SK-N-SH (cell line): ENCODE measurements at regions not wholly inside any gene's neighbourhood (a gene's known extent, or its start where the extent isn't known, plus 50 kb on each side); places are given as distances from the start of the nearest gene placed in this dataset.

Experiments used
- CTCF ChIA-PET: fragments of 300-600, 350-600 bp; formaldehyde crosslinking; extraction: SDS; loops from one replicate; lab custom pipeline; 2021; lab: Yijun Ruan, JAX
- POLR2A ChIA-PET: fragments of 350-600 bp; sonication (Branson Sonifier 250); formaldehyde crosslinking; extraction: SDS; loops from one replicate; lab custom pipeline; 2020; ENCODE audit warnings: antibody characterized with exemption, inconsistent platforms; lab: Yijun Ruan, JAX
- DNase-seq: peaks from one replicate; pipeline ENCODE4 v3.0.0; 2012
- H2AFZ ChIP-seq: fragments of 200-600 bp; sonication (generic); 2 replicates; pipeline ENCODE4 v1.8.1; 2016; ENCODE audit warnings: antibody characterized with exemption, mild to moderate bottlenecking, low read depth
- H3F3A ChIP-seq: fragments of 200-600 bp; sonication (generic); replicated peaks from 2 replicates; pipeline ENCODE3; 2016; ENCODE audit warnings: antibody characterized with exemption, mild to moderate bottlenecking; ENCODE audit not compliant: insufficient read depth
- H3K27ac ChIP-seq, 2 experiments: fragments of 200-500 bp in 1 of 2; fragments of 200-600 bp in 1 of 2; sonication (Bioruptor generic) in 1 of 2; sonication (generic), shearing (Covaris generic) in 1 of 2; 2 replicates each; pipeline versions ENCODE4 v1.5.1 to v1.6.1; 2014 to 2016; ENCODE audit warnings: low read depth in 2 of 2, inconsistent platforms in 1 of 2, low read length in 1 of 2, mild to moderate bottlenecking in 1 of 2, mixed read lengths in 1 of 2
- H3K27me3 ChIP-seq: fragments of 200-600 bp; sonication (generic), shearing (Covaris generic); 2 replicates; pipeline ENCODE4 v1.6.1; 2016; ENCODE audit warnings: mixed run types; ENCODE audit not compliant: insufficient read depth
- H3K36me3 ChIP-seq, 2 experiments: fragments of 200-500 bp in 1 of 2; fragments of 200-600 bp in 1 of 2; sonication (Bioruptor generic) in 1 of 2; sonication (generic) in 1 of 2; replicated peaks in 1 of 2; 2 replicates each; pipeline versions ENCODE3 to v1.5.1; 2014 to 2016; ENCODE audit warnings: low read length in 1 of 2, mild to moderate bottlenecking in 1 of 2; ENCODE audit not compliant: insufficient read depth in 2 of 2, control insufficient read depth in 1 of 2
- H3K4me1 ChIP-seq, 2 experiments: fragments of 200-500 bp in 1 of 2; fragments of 200-600 bp in 1 of 2; sonication (Bioruptor generic) in 1 of 2; sonication (generic), shearing (Covaris generic) in 1 of 2; 2 replicates each; pipeline versions ENCODE4 v1.5.1 to v1.6.1; 2014 to 2016; ENCODE audit warnings: low read depth in 1 of 2, low read length in 1 of 2, mixed run types in 1 of 2; ENCODE audit not compliant: insufficient read depth in 2 of 2, control insufficient read depth in 1 of 2
- H3K4me2 ChIP-seq: fragments of 200-600 bp; sonication (generic), shearing (Covaris generic); 2 replicates; pipeline ENCODE4 v1.6.1; 2017; ENCODE audit warnings: mixed run types
- H3K4me3 ChIP-seq, 2 experiments: fragments of 200-500 bp in 1 of 2; fragments of 200-600 bp in 1 of 2; sonication (Bioruptor generic) in 1 of 2; sonication (generic), shearing (Covaris generic) in 1 of 2; 2 replicates each; pipeline versions ENCODE4 v1.5.1 to v1.8.1; 2014 to 2016; ENCODE audit warnings: low read depth in 2 of 2, inconsistent platforms in 1 of 2, low read length in 1 of 2, mild to moderate bottlenecking in 1 of 2, mixed read lengths in 1 of 2, moderate library complexity in 1 of 2
- H3K79me2 ChIP-seq: fragments of 200-600 bp; sonication (generic); 2 replicates; pipeline ENCODE4 v1.8.1; 2017; ENCODE audit warnings: mild to moderate bottlenecking; ENCODE audit not compliant: insufficient read depth
- H3K9ac ChIP-seq: fragments of 200-600 bp; sonication (generic); 2 replicates; pipeline ENCODE4 v1.6.1; 2017; ENCODE audit warnings: mixed run types
- H3K9me2 ChIP-seq: fragments of 200-600 bp; sonication (generic); 2 replicates; pipeline ENCODE4 v1.6.1; 2017; ENCODE audit warnings: mixed run types
- H3K9me3 ChIP-seq: fragments of 200-600 bp; sonication (generic); 2 replicates; pipeline ENCODE4 v1.6.1; 2017; ENCODE audit warnings: mixed run types, mild to moderate bottlenecking, moderate library complexity
- H4K20me1 ChIP-seq: fragments of 200-600 bp; sonication (generic); 2 replicates; pipeline ENCODE4 v1.6.1; 2017; ENCODE audit warnings: mild to moderate bottlenecking, mixed run types; ENCODE audit not compliant: insufficient read depth
- CHD2 ChIP-seq: fragments of 150-350 bp; IDR thresholded peaks from 2 replicates; pipeline ENCODE4 v1.6.1; 2018; ENCODE audit warnings: low read length; ENCODE audit not compliant: partially characterized antibody
- ELF1 ChIP-seq: IDR thresholded peaks from 2 replicates; pipeline ENCODE4 v1.4.0; 2012
- FOSL2 ChIP-seq: IDR thresholded peaks from 2 replicates; pipeline ENCODE4 v1.4.0; 2012; ENCODE audit warnings: low read depth, mild to moderate bottlenecking, moderate library complexity, borderline replicate concordance
- GATA2 ChIP-seq: sonication (generic); formaldehyde crosslinking; IDR thresholded peaks from 2 replicates; pipeline ENCODE4 v1.5.0; 2020; ENCODE audit warnings: mild to moderate bottlenecking, missing genetic modification reagents
- MXI1 ChIP-seq: IDR thresholded peaks from 2 replicates; pipeline ENCODE4 v1.6.1; 2012; ENCODE audit warnings: mild to moderate bottlenecking, low read depth, low read length, improper control_type of control experiment
- RAD21 ChIP-seq: IDR thresholded peaks from 2 replicates; pipeline ENCODE4 v1.6.1; 2012; ENCODE audit warnings: mild to moderate bottlenecking, low read length
- RCOR1 ChIP-seq: fragments of 150-350 bp; IDR thresholded peaks from 2 replicates; pipeline ENCODE4 v1.6.1; 2017; ENCODE audit warnings: antibody characterized with exemption, low read length
- RXRA ChIP-seq: IDR thresholded peaks from 2 replicates; pipeline ENCODE4 v1.4.0; 2012; ENCODE audit warnings: low read depth, mild to moderate bottlenecking, borderline replicate concordance
- SIN3A ChIP-seq: IDR thresholded peaks from 2 replicates; pipeline ENCODE4 v1.6.1; 2012; ENCODE audit warnings: low read depth, mild to moderate bottlenecking, low read length, moderate library complexity, borderline replicate concordance
- SMC3 ChIP-seq: IDR thresholded peaks from 2 replicates; pipeline ENCODE4 v1.6.1; 2012; ENCODE audit warnings: low read depth, low read length, improper control_type of control experiment
- TAF1 ChIP-seq: IDR thresholded peaks from 2 replicates; pipeline ENCODE4 v1.6.1; 2012; ENCODE audit warnings: low read depth, mild to moderate bottlenecking, low read length, moderate library complexity, borderline replicate concordance
- TCF12 ChIP-seq: IDR thresholded peaks from 2 replicates; pipeline ENCODE4 v1.4.0; 2012
- WGBS: methylation state at CpG from one replicate; pipeline ENCODE4 v1.1.6; 2017; ENCODE audit warnings: low lambda C conversion rate; 5-methylcytosine and 5-hydroxymethylcytosine counted together
- TF ChIP-seq, protein P1 (sequence below): IDR thresholded peaks from 2 replicates; pipeline ENCODE4; 2012
- TF ChIP-seq, protein P2 (sequence below): IDR thresholded peaks from 2 replicates; pipeline ENCODE4 v1.4.0; 2012; ENCODE audit warnings: low read depth
- TF ChIP-seq, protein P3 (sequence below): fragments of 200-600 bp; sonication (generic); IDR thresholded peaks from 2 replicates; pipeline ENCODE4 v1.6.1; 2017; ENCODE audit warnings: antibody characterized with exemption, mild to moderate bottlenecking, moderate library complexity

DNA sequence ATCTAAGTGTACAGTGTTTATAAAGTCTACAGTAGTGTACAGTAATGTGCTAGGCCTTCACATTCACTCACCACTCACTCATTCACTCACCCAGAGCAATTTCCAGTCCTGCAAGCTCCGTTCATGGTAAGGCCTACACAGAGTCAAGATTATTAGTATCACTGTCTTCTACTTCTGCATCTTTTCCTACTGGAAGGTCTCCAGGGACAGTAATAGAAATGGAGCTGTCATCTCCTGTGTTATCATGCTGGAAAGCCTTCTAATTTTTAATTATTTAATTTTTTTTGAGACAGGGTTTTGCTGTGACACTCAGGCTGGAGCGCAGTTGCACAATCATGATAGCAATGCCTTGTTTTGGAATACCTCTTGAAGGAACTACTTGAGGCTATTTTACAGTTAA is 207.0 kb downstream of the HTR7 start:
- Histone ChIP-seq H3K27me3 (no peaks in the 10 kb centered on the region), H3F3A (no peaks in the 10 kb centered on the region), H3K9me3 (no peaks in the 10 kb centered on the region), H3K4me2 (no peak overlapping the region), H4K20me1 (no peaks in the 10 kb centered on the region), H3K36me3 (no peaks in the 10 kb centered on the region), H3K9ac (no peak overlapping the region), H3K4me3 (no peak overlapping the region), H3K4me1 (no peaks in the 10 kb centered on the region), H3K79me2 (no peaks in the 10 kb centered on the region), H3K9me2 (no peaks in the 10 kb centered on the region), H2AFZ (no peak overlapping the region), H3K27ac (no peak overlapping the region)
- CTCF ChIA-PET: no interaction called here
- TF ChIP-seq SMC3: no peak
- TF ChIP-seq MXI1: no peak
- TF ChIP-seq RXRA: no peak
- TF ChIP-seq RCOR1: no peak
- no peak for TF ChIP-seq GATA2 (CRISPR knock-in tag)
- no peak for TF ChIP-seq TAF1
- TF ChIP-seq, protein P1, sequence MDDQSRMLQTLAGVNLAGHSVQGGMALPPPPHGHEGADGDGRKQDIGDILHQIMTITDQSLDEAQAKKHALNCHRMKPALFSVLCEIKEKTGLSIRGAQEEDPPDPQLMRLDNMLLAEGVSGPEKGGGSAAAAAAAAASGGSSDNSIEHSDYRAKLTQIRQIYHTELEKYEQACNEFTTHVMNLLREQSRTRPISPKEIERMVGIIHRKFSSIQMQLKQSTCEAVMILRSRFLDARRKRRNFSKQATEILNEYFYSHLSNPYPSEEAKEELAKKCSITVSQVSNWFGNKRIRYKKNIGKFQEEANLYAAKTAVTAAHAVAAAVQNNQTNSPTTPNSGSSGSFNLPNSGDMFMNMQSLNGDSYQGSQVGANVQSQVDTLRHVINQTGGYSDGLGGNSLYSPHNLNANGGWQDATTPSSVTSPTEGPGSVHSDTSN: no peak
- no peak for TF ChIP-seq FOSL2
- no peak for TF ChIP-seq SIN3A
- no peak for TF ChIP-seq TCF12
- no peak for TF ChIP-seq ELF1
- TF ChIP-seq, protein P2, sequence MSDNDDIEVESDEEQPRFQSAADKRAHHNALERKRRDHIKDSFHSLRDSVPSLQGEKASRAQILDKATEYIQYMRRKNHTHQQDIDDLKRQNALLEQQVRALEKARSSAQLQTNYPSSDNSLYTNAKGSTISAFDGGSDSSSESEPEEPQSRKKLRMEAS: no peak
- TF ChIP-seq CHD2: no peak
- DNase-seq: no peak
- 2% methylated on average over 2 of the region's 2 CpGs for WGBS
- POLR2A ChIA-PET: no interaction called here

DNA sequence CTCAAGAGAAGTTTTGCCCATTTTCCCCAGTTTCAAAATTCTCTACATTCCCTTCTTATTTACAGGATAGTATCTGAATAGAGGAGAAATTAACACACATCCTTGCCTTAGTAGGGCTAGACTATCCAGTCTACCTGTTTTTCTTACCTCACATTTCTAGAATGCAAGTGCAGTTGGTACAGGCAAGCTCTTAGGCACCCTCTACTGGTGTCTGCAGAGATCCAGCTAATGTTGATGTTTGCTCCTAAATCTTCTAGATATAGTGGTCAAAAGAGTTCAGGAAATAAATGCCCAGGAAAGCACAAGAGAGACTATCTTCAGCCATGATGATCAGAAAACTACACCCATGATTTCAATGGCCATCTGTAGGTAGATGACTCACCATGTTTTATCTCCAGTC is 205.3 kb downstream of the HTR7 start:
- Histone ChIP-seq H3F3A (no peaks in the 10 kb centered on the region), H3K27ac (no peak overlapping the region), H3K4me1 (no peaks in the 10 kb centered on the region), H3K9me3 (no peaks in the 10 kb centered on the region), H3K79me2 (no peaks in the 10 kb centered on the region), H3K4me3 (no peak overlapping the region), H2AFZ (no peak overlapping the region), H4K20me1 (no peaks in the 10 kb centered on the region), H3K9me2 (no peaks in the 10 kb centered on the region), H3K9ac (no peak overlapping the region), H3K27me3 (no peaks in the 10 kb centered on the region), H3K36me3 (no peaks in the 10 kb centered on the region), H3K4me2 (no peak overlapping the region)
- ChIA-PET POLR2A (no interaction called here), CTCF (interaction anchor here (0.7 kb wide), 1 partner anchor 8 kb away, joined by 3 read pairs; no protein-coding TSS in a partner anchor)
- TF ChIP-seq RAD21 (peak; percentile 40; the same call in 1 of the 2 replicates), SMC3 (no peak)
- TF ChIP-seq, protein P3, sequence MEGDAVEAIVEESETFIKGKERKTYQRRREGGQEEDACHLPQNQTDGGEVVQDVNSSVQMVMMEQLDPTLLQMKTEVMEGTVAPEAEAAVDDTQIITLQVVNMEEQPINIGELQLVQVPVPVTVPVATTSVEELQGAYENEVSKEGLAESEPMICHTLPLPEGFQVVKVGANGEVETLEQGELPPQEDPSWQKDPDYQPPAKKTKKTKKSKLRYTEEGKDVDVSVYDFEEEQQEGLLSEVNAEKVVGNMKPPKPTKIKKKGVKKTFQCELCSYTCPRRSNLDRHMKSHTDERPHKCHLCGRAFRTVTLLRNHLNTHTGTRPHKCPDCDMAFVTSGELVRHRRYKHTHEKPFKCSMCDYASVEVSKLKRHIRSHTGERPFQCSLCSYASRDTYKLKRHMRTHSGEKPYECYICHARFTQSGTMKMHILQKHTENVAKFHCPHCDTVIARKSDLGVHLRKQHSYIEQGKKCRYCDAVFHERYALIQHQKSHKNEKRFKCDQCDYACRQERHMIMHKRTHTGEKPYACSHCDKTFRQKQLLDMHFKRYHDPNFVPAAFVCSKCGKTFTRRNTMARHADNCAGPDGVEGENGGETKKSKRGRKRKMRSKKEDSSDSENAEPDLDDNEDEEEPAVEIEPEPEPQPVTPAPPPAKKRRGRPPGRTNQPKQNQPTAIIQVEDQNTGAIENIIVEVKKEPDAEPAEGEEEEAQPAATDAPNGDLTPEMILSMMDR: peak; percentile 29
- no peak for DNase-seq
